Erythroblast (primary cell): ENCODE measurements at regions not wholly inside any gene's neighbourhood (a gene's known extent, or its start where the extent isn't known, plus 50 kb on each side); places are given as distances from the start of the nearest gene placed in this dataset.

Source experiments
- DNase-seq, 2 experiments: peaks; one replicate each; lab custom pipeline; 2025; lab: John Stamatoyannopoulos, UW
- GATA1 ChIP-seq: IDR thresholded peaks from 2 replicates; pipeline ENCODE4 v1.6.1; 2011; ENCODE audit warnings: low read depth, mild to moderate bottlenecking, control low read depth, low read length, moderate library complexity
- POLR2A ChIP-seq: IDR thresholded peaks from 2 replicates; pipeline ENCODE4 v1.6.1; 2011; ENCODE audit warnings: mild to moderate bottlenecking, low read length

DNA sequence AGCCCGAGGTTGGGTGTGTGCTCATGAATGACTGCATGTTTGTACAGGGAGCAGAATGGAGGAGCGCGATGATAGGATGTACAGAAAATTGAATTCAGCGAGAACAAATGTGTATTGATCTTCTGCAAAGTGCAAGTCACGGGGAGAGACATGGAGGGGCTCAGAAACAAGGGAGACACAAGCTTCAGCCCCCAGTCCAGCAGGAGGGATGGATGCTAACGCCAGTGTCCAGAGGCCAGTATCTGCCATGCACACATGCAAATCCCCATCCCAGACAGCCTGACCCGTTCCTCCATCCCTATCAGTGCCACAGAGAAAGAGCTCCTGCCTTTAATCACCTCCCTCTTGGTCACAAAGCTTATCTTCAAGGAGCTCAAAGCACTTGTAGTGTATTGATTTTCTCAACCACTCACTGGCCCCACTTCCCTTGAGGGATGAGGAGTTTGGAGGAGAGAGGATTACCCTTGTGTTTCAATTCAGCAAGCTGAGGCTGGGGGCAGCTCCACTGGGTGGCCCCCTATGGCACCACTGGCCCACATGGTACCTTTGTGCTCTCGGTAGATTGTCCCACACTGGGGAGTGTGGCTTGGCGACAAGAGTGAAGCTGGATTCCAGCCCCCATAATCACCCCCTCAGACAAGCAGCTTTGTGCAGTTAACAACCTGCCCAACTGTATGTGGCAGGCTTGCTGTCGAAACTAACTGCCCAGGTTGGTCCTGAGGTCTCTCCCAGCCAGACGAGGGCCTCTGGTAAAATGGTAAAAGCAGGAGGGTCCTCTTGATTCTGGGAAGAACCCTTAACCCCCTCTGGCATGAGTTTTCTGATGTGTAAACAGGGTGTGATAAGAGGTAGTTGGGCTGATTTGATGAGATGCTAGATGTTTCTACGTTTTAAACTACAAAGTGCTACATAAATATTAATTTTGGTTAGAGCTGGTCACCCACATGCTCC, 151.6 kb upstream of the UNC5B start:
- DNase-seq = no peak
- no peak for TF ChIP-seq GATA1
- TF ChIP-seq POLR2A = no peak

DNA sequence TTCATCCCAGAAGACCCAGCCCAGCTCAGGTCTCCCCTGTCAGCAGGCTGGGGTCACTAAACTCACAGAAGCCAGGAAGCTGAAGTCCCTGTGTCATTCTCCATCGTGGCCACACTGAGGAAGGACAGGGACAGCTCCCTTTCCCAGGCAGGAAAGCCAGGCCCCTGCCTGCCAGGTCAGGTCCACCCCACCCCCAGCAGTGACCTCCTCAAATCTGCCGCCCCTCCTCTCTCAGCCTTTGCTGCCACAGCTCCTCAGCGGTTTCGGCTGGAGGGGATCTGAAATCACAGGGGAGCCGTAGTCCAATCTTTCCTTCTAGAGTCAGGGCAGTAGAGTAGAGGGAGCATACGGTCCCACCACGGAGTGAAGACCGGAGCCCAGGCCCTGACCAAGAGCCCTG, 150.9 kb upstream of the UNC5B start:
- TF ChIP-seq POLR2A = no peak
- no peak for TF ChIP-seq GATA1
- no peak for DNase-seq

DNA sequence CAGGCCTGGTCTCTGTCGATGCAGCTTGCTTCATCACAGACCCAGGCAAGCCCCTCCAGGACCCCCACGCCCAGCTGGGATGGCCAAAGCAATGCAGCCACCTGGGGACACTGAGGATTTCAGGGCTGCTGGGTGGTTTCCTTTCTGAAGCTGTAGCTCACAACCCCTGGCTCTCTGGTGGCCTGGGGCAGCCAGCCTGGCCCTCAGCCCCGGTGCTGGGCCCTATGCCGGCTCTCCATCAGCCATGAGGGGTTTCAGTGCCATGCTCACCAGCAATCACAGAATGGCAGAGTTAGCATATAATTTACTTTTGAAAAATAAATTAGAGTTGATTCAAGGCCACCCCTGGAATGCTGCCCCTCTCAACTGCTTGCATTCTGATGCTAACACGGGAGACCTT, 150.2 kb upstream of the UNC5B start:
- TF ChIP-seq GATA1 = no peak
- TF ChIP-seq POLR2A = no peak
- no peak for DNase-seq

DNA sequence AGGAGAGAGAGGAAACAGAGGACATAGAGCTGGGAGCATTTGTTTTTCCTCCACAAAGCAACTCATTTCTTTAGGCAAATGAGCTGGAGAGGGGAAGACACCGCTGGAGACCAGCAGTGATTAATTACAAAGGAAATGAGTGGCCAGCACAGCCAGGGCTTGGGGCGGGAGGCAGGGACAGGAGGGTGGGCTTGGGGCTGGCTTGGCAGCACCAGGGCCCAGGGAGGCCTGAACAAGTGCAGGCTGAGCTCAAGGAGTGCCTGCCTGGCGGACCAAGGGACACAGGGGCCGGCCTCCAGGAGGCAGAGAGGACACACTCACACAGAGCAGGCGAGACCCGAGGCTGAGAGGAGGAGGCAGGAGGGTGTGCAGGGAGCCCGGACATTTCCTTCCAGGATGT, 149.0 kb upstream of the UNC5B start:
- no peak for DNase-seq
- TF ChIP-seq GATA1 = no peak
- no peak for TF ChIP-seq POLR2A

DNA sequence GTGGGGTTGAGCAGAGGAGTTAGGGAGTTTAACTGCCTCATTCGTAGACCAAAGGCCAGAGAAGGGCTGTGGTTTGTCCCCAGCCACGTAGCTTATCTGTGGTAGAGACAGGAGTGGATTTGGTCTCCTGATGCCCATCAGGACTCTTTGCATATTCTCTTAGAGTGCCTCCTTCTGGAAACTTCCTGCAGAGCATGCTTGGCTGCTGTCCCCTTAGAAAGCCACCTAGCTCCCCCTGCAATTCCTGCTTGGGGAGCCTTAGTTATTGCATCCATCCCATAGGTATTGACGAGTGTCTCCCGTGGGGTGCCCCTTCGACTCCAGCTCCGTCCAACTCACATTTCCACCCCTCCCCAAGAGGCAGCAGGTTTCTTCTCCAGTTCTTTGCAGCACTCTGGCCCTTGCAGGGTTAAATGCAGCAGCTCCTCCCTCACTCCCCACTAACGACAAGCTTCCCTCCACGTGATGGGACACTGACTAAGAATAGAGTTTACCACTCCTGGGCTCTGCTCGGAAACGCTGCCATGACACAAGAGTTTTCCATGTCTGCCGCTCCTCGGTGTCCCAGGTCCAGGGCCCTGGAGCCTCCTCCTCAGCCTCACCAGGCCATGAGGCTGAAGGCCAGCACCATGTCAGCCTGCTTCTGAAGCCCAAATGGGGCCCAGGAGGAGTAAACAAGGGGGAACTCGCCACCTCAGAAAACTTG, 147.8 kb upstream of the UNC5B start:
- TF ChIP-seq GATA1 = no peak
- no peak for TF ChIP-seq POLR2A
- peak in 1 of 2 experiments; percentile 10 for DNase-seq

DNA sequence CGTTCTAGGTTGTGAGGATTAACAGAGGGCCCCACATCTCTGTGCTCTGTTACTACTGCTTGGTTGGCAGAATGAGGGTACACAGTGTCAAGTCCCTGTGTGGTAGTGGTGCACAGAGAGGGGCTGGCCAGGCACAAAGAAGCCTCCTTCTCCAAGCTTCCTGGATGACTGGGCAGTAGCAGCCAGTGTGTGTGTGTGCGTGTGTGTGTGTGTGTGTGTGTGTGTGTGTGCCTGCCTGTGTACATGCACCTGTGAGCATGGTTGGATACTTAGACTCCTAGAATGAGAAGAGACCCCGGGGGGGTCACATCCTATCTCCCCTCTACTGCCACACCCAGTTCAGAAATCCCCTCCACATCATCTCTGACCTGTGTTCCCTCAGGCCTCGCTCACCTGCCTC, 146.7 kb upstream of the UNC5B start:
- no peak for DNase-seq
- no peak for TF ChIP-seq POLR2A
- TF ChIP-seq GATA1 = no peak

DNA sequence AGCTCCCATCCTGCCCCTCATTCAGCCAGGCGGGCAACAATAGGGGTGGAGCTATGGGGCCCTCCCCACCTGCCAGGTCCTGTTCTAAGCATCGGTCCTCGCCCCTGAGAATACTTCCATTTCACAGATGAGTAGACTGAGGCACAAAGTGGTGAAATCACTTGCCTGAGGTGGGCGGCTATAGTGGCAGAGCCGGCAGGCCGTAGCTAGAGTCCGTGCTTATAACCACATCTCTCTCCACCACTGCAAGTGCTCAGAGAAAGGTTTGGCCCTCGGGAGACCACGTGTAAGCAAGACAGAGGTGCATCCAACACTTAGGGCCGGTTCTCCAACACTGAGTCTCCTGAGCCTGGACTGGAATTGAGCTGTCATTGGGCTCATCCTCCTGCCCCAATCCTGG, 145.8 kb upstream of the UNC5B start:
- TF ChIP-seq POLR2A (no peak), GATA1 (no peak)

DNA sequence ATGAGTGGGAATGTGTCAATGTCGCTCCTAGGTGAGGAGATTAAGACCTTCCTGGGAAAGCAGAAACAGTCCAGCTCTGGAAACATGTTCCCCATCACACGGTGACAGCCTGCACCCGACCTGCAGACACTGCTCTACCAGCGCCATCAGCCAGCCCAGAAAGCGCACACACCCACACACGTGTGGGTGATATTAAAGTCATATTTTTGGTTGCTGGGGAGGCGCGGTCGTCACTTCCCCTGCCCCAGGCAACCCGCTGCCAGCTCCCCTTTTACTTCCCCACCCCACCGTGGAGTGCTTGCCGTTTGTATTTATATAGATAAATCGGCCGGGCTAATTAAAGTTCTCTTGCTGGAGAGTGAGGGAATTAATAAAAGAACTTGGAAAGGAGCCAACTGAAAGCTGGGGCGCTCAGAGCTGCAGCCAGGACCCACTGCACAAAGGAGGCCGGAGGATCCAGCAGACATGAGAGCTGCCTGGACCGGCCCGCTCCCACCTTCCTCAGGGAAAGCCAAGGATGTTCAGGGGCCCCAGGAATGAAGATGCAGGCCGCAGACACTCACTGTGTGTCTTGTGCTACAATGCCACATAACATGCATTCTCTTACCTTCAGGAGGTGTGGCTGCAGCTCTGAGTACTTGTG, 145.2 kb upstream of the UNC5B start:
- no peak for DNase-seq

More for the DNA sequence above, 145.8 kb upstream of the UNC5B start:
- DNase-seq = no peak

DNA sequence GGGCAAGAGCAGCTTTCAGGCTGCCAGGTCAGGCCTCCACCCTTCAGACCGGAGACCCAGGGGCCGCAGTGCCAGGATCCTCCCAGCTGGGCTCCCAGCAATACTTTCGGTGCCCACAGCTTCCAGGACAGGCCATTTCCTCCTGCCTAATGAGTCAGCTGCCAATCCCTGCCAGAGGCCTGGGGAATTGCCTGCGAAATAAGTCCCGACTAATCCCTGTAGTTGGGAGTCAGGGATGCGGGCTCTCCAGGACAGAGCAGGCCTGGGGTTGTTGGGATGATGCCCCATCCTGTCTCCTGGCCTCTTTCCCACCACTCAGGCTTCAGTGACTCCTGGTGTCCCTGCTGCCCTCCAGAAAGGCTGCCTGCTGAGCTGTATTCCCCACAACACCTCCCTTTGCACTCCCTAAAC, 143.5 kb upstream of the UNC5B start:
- no peak for DNase-seq

More for the DNA sequence above, 145.2 kb upstream of the UNC5B start:
- TF ChIP-seq GATA1 (no peak), POLR2A (no peak)

DNA sequence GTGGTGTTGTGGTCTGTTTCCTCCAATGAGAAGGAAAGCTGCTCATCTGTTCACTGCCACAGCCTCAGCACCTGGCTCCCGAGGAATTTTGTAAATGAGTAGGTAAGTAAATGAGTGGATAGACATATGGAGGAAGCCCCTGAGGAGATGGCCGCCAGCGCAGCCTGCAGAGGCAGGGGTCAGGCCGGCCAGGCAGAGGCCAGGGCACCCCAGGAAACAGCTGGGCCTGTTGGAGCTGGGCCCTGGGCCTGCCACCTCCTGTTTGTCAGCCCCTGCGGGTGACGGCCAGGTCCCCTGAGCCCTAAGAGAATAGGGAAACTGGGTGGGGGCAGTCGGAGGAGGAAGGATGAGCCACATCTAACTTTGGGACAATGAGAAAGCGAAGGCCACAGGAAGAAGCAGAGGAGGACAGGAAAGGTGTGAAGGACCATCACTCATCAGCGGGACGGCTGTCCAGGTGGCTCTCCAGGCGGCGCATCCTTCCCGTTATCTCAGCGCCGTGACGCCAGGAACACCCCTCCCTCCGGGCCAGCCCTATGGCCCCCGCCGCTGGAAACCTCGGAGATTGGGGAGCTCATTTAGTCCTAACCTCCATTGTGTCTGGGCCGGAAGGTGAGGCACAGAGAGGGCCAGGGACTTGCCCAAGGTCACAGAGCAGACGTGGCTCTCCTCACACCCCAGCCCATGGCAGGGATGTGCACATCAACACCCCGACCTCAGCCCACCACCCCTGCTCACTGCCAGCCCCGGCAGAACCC, 142.3 kb upstream of the UNC5B start:
- no peak for TF ChIP-seq POLR2A
- DNase-seq = no peak

More for the DNA sequence above, 143.5 kb upstream of the UNC5B start:
- TF ChIP-seq GATA1 = no peak
- TF ChIP-seq POLR2A = no peak

DNA sequence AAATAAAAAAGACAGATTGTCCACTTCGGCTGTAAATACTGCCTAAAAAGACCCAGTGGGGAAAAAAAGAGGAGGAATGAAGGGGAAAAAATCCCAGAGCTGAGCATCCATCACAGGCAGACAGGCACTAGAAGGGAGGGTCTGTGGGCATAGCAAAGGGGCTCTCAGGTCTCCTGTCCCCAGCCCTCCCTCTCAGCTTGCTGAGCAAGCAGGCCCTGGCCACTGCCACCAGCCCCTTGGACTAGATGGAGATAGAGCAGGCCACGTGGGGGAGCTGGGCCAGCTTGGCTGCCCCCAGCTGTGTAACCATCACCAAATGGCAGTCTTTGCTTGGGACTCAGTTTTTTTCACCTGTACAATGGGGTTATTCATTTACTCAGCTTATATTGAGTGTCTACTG, 141.6 kb upstream of the UNC5B start:
- TF ChIP-seq GATA1 = no peak
- TF ChIP-seq POLR2A = no peak
- no peak for DNase-seq

DNA sequence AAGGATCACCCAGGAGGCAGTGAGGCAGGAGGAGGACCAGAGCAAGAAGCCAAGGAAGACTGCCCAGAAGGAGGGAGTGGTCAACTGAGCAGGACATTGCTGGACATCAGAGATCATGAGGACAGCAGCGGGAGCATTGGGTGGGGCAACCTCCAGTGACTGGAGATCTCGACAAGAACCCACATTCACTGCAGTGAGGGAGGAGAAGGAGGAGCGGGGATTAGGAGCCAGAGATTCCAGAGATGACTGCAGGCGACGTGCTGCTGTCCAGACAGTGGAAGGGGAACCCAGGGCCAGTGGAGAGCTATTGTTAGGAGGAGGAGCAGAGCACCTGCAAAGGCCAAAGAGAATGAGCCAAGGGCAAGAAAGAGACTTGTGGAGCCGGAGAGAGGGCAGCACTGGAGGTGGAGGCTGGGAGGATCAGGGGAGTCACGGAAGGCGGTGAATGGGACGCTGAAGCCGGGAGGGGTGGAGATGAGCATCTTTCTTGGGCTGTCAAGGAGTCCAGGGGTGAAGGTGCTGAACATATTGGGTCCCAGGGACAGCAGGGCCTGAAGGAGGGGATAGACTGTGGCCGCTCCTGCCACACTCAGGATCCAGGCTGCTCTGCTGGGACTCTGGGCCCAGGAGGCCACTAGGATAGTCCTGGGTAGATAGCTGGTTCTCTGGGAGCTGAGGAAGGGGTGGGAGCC, 140.1 kb upstream of the UNC5B start:
- no peak for DNase-seq
- no peak for TF ChIP-seq POLR2A
- TF ChIP-seq GATA1 = no peak

DNA sequence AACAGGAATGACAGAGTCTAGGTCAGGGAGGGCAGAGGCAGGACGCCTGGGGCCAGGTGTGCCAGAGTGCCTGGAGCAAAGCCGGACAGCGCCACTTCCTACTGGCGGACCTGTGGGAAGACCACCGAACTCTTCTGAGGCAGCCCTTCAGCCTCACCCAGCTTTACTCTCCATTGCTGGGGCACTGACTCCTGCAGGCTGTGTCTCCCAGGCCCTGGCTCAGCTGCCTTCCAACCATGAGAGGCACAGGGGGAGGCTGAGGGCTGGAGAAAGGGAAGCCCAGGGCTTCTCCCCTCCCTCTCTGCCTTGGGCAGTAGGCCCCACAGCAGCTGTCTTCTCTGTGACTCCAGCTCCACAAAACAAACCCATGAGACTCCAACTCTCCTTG, 139.6 kb upstream of the UNC5B start:
- TF ChIP-seq GATA1 (no peak), POLR2A (no peak)
- DNase-seq = no peak
